GM12878 (cell line): ENCODE measurements at regions not wholly inside any gene's neighbourhood (a gene's known extent, or its start where the extent isn't known, plus 50 kb on each side); places are given as distances from the start of the nearest gene placed in this dataset.
"Not testable (repeated sequence)": the region's sequence is repeated elsewhere in the genome, so short reads cannot be mapped to it uniquely, and the experiment has no call there.

Experiments used
- ATAC-seq: fragments of 200-7000 bp; cut with Tn5 transposase; 3 replicates; pipeline ENCODE4 v1.9.1; 2020; ENCODE audit warnings: mild to moderate bottlenecking, moderate library complexity
- BruUV-seq: library from RNA; stranded (reverse); fragments of 400-500 nt; replicated peaks from 2 replicates; lab custom pipeline; 2021; lab: Mats Ljungman, UMichigan
- CTCF ChIA-PET: fragments of 300-600 bp; sonication (Branson Sonifier 250); formaldehyde crosslinking; extraction: SDS; loops from one replicate; lab custom pipeline; 2021; ENCODE audit warnings: inconsistent platforms; lab: Yijun Ruan, JAX
- POLR2A ChIA-PET: fragments of 350-600 bp; formaldehyde crosslinking; extraction: SDS; loops from one replicate; lab custom pipeline; 2021; ENCODE audit warnings: inconsistent platforms; lab: Charles Lee
- RAD21 ChIA-PET: fragments of 300-600 bp; sonication (Branson Sonifier 250); formaldehyde crosslinking; loops from one replicate; lab custom pipeline; 2023; ENCODE audit warnings: antibody characterized with exemption; ENCODE audit not compliant: unreplicated experiment; lab: Charles Lee
- SMC1A ChIA-PET: fragments of 300-600 bp; sonication (Branson Sonifier 250); formaldehyde crosslinking; loops from one replicate; lab custom pipeline; 2023; ENCODE audit not compliant: unreplicated experiment, uncharacterized antibody; lab: Charles Lee
- DNase-seq: peaks from one replicate; pipeline ENCODE4 v3.0.0-alpha.2; 2011; ENCODE audit warnings: low read depth, low spot score
- FAIRE-seq: peaks from 3 replicates; lab custom pipeline; 2011; peaks lifted over from hg19 to GRCh38; lab: Jason Lieb, UNC
- H2AFZ ChIP-seq: 2 replicates; pipeline ENCODE4 v1.6.0; 2011; ENCODE audit warnings: low read depth, low read length, control low read depth; ENCODE audit not compliant: control insufficient read depth
- H3K27ac ChIP-seq: 2 replicates; pipeline ENCODE4 v1.5.1; 2011; ENCODE audit warnings: control low read depth; ENCODE audit not compliant: control insufficient read depth, insufficient read depth
- H3K27me3 ChIP-seq, 2 experiments: replicated peaks in 1 of 2; 2 replicates each; pipeline versions ENCODE4 v1.6.0 to v1.6.1; 2011; ENCODE audit warnings: low read length in 1 of 2; ENCODE audit not compliant: control insufficient read depth in 2 of 2, insufficient read depth in 2 of 2
- H3K36me3 ChIP-seq, 2 experiments: 2 replicates each; pipeline ENCODE4 v1.5.1; 2011; ENCODE audit warnings: low read length in 1 of 2; ENCODE audit not compliant: control insufficient read depth in 2 of 2, insufficient read depth in 2 of 2
- H3K4me1 ChIP-seq: 2 replicates; pipeline ENCODE4 v1.6.1; 2011; ENCODE audit warnings: mild to moderate bottlenecking, low read length, moderate library complexity, mixed read lengths; ENCODE audit not compliant: control insufficient read depth, insufficient read depth
- H3K4me2 ChIP-seq: 2 replicates; pipeline ENCODE4 v1.6.0; 2011; ENCODE audit warnings: control low read depth; ENCODE audit not compliant: control insufficient read depth, insufficient read depth
- H3K4me3 ChIP-seq: fragments of 200-600 bp; sonication (generic); 2 replicates; pipeline ENCODE4 v1.5.1; 2016
- H3K79me2 ChIP-seq: 2 replicates; pipeline ENCODE4 v1.6.0; 2011; ENCODE audit warnings: low read length; ENCODE audit not compliant: control insufficient read depth, insufficient read depth
- H3K9ac ChIP-seq: 2 replicates; pipeline ENCODE4 v1.8.0; 2011; ENCODE audit warnings: low read length, control low read depth, mixed read lengths; ENCODE audit not compliant: control insufficient read depth, insufficient read depth
- H3K9me3 ChIP-seq: replicated peaks from 3 replicates; pipeline ENCODE4 v1.5.1; 2011; ENCODE audit warnings: mild to moderate bottlenecking, low read length; ENCODE audit not compliant: control insufficient read depth, insufficient read depth
- H4K20me1 ChIP-seq: 2 replicates; pipeline ENCODE4 v1.6.0; 2011; ENCODE audit not compliant: control insufficient read depth, insufficient read depth
- BMI1 ChIP-seq: fragments of 450-650 bp; IDR thresholded peaks from 2 replicates; pipeline ENCODE4 v1.6.1; 2016; ENCODE audit warnings: mild to moderate bottlenecking, moderate library complexity, borderline replicate concordance
- HCFC1 ChIP-seq: fragments of 150-350 bp; IDR thresholded peaks from 2 replicates; pipeline ENCODE4 v1.6.1; 2014; ENCODE audit warnings: low read length
- IKZF2 ChIP-seq, 2 experiments: fragments of 450-650 bp; IDR thresholded peaks; 2 replicates each; pipeline ENCODE4 v1.6.1; 2017; ENCODE audit warnings: mild to moderate bottlenecking in 2 of 2, moderate library complexity in 2 of 2
- RFX5 ChIP-seq: IDR thresholded peaks from 2 replicates; pipeline ENCODE4 v1.6.1; 2011; ENCODE audit warnings: low read depth, low read length, improper control_type of control experiment
- ZBTB11 ChIP-seq: fragments of 450-650 bp; formaldehyde crosslinking; IDR thresholded peaks from 2 replicates; pipeline ENCODE4 v1.5.0; 2022; ENCODE audit warnings: mild to moderate bottlenecking, missing genetic modification characterization
- WGBS: methylation state at CpG from one replicate; pipeline ENCODE4 v1.1.6; 2016; ENCODE audit warnings: low lambda C conversion rate; ENCODE audit not compliant: insufficient replicate concordance, insufficient coverage; ENCODE audit errors: missing lambda C conversion rate; 5-methylcytosine and 5-hydroxymethylcytosine counted together
- in situ Hi-C: fragments of 300-500 bp; cut with MboI; formaldehyde crosslinking; loops from 9 replicates; pipeline ENCODE4 v1.14.3; 2018; ENCODE audit warnings: mixed read lengths
- intact Hi-C: fragments of 100-400 bp; cut with micrococcal nuclease; formaldehyde crosslinking; loops from one replicate; pipeline ENCODE4 v1.14.2; 2022; ENCODE audit not compliant: unreplicated experiment

DNA sequence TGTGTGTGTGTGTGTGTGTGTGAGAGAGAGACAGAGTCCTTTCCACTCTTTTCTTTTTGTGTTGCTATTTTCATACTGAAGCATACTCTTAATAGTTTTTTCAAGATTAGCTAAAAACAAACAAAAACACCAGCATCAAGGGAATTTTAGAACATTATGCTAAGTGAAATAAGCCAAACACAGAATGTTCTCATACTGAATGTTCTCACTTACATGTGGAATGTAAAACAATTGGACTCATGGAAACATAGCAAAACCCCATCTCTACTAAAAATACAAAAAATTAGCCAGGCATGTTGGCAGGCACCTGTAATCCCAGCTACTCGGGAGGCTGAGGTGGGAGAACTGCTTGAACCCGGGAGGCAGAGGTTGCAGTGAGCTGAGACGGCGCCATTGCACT, 193.4 kb downstream of the XPNPEP1 start:
- H4K20me1 ChIP-seq, POLR2A ChIA-PET, H3K4me2 ChIP-seq, FAIRE-seq, H3K79me2 ChIP-seq, H3K4me1 ChIP-seq, H3K27ac ChIP-seq, H3K27me3 ChIP-seq, H2AFZ ChIP-seq, H3K4me3 ChIP-seq, SMC1A ChIA-PET, BruUV-seq, intact Hi-C loops, in situ Hi-C loops, DNase-seq, H3K9ac ChIP-seq, H3K36me3 ChIP-seq, ATAC-seq, CTCF ChIA-PET, H3K9me3 ChIP-seq, RAD21 ChIA-PET: not testable (repeated sequence)
- WGBS: 38% methylated on average over 4 of the region's 4 CpGs

DNA sequence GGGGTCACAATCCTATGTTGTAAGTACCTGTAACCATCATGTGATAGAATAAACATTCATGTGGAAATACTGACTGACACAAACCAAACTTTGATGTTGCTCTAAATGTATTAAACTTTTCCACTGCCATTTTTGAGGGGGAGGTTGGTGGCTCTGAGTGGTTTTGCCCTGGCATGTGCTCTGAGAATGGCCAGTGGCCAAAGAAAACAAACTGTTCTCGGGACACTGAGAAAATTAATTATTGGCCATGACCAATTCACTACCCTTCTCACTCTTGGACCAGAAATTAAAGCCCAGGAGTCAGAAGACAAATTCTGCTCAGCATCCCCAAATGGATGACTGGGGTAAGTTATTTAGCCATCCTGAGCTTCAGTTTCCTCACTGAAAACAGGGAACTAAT, 195.9 kb downstream of the XPNPEP1 start:
- no peak overlapping the region for H3K9ac ChIP-seq
- no peak for TF ChIP-seq BMI1
- no peak for TF ChIP-seq RFX5
- TF ChIP-seq ZBTB11: no peak
- no peak for TF ChIP-seq HCFC1
- no peak for TF ChIP-seq IKZF2 (IDR thresholded peaks at IDR 0.05)
- RAD21 ChIA-PET: no interaction called here
- no TSS peak for BruUV-seq
- CTCF ChIA-PET: no interaction called here
- no peaks in the 10 kb centered on the region for H3K9me3 ChIP-seq
- H3K4me2 ChIP-seq: no peak overlapping the region
- no peaks in the 10 kb centered on the region for H3K27me3 ChIP-seq
- no peaks in the 10 kb centered on the region for H3K36me3 ChIP-seq
- POLR2A ChIA-PET: no interaction called here
- in situ Hi-C loops: no loop called here
- no peak for DNase-seq
- SMC1A ChIA-PET: no interaction called here
- H3K27ac ChIP-seq: no peak overlapping the region
- WGBS: 0% methylated on average over 1 of the region's 1 CpG
- no peaks in the 10 kb centered on the region for H3K79me2 ChIP-seq
- H3K4me3 ChIP-seq: no peak overlapping the region
- FAIRE-seq: no peak
- no peak overlapping the region for H2AFZ ChIP-seq
- no peaks in the 10 kb centered on the region for H3K4me1 ChIP-seq
- intact Hi-C loops: no loop called here
- ATAC-seq: no peak
- no peaks in the 10 kb centered on the region for H4K20me1 ChIP-seq
